GM23338 (cell line): ENCODE measurements at regions not wholly inside any gene's neighbourhood (a gene's known extent, or its start where the extent isn't known, plus 50 kb on each side); places are given as distances from the start of the nearest gene placed in this dataset.

Source experiments
- ATAC-seq: fragments of 200-7000 bp; cut with Tn5 transposase; 3 replicates; pipeline ENCODE4 v1.9.1; 2020
- DNase-seq: peaks from one replicate; pipeline ENCODE4 v3.0.0-alpha.2; 2015; ENCODE audit warnings: low spot score
- H2AFZ ChIP-seq: fragments of 200-600 bp; sonication (generic); 2 replicates; pipeline ENCODE4 v1.8.0; 2016; ENCODE audit warnings: antibody characterized with exemption, mild to moderate bottlenecking, moderate library complexity
- H3F3A ChIP-seq: fragments of 200-600 bp; sonication (generic); replicated peaks from 2 replicates; pipeline ENCODE4 v1.8.0; 2017; ENCODE audit warnings: antibody characterized with exemption, mixed run types, low read depth
- H3K27ac ChIP-seq: fragments of 200-600 bp; sonication (generic); 2 replicates; pipeline ENCODE4 v1.6.1; 2016; ENCODE audit warnings: low read depth
- H3K27me3 ChIP-seq: fragments of 200-600 bp; sonication (generic); 2 replicates; pipeline ENCODE4 v1.8.0; 2016; ENCODE audit warnings: mild to moderate bottlenecking, mixed run types, moderate library complexity; ENCODE audit not compliant: insufficient read depth
- H3K36me3 ChIP-seq: fragments of 200-600 bp; sonication (generic); 2 replicates; pipeline ENCODE4 v1.8.0; 2016; ENCODE audit warnings: mild to moderate bottlenecking; ENCODE audit not compliant: insufficient read depth
- H3K4me1 ChIP-seq: fragments of 200-600 bp; sonication (generic); 2 replicates; pipeline ENCODE4 v1.8.0; 2016; ENCODE audit warnings: mild to moderate bottlenecking, moderate library complexity; ENCODE audit not compliant: insufficient read depth
- H3K4me2 ChIP-seq: fragments of 200-600 bp; sonication (generic); 2 replicates; pipeline ENCODE4 v1.7.1; 2017; ENCODE audit warnings: mixed run types
- H3K4me3 ChIP-seq: fragments of 200-600 bp; sonication (generic); 2 replicates; pipeline ENCODE4 v1.6.1; 2016; ENCODE audit warnings: mixed run types
- H3K79me2 ChIP-seq: fragments of 200-600 bp; sonication (generic); replicated peaks from 2 replicates; pipeline ENCODE4 v1.8.0; 2017; ENCODE audit warnings: mild to moderate bottlenecking; ENCODE audit not compliant: insufficient read depth
- H3K9me2 ChIP-seq: fragments of 200-600 bp; sonication (generic); 2 replicates; pipeline ENCODE4 v1.8.0; 2017; ENCODE audit not compliant: insufficient read depth
- H4K20me1 ChIP-seq: fragments of 200-600 bp; sonication (generic); replicated peaks from 2 replicates; pipeline ENCODE4 v1.8.0; 2017; ENCODE audit warnings: mild to moderate bottlenecking; ENCODE audit not compliant: insufficient read depth
- H3K27ac Mint-ChIP-seq: 2 replicates; pipeline ENCODE4 v1.8.0; 2020; ENCODE audit warnings: inconsistent platforms, mild to moderate bottlenecking, moderate library complexity, mixed read lengths
- H3K27me3 Mint-ChIP-seq: 3 replicates; pipeline ENCODE4 v1.8.0; 2022; ENCODE audit warnings: low read depth, mild to moderate bottlenecking, moderate library complexity, mixed read lengths, inconsistent platforms; ENCODE audit not compliant: insufficient read depth, poor library complexity
- H3K36me3 Mint-ChIP-seq: 3 replicates; pipeline ENCODE4 v1.8.0; 2021; ENCODE audit warnings: low read depth, mild to moderate bottlenecking, inconsistent platforms, moderate library complexity, mixed read lengths
- H3K4me1 Mint-ChIP-seq: 3 replicates; pipeline ENCODE4 v1.8.0; 2020; ENCODE audit warnings: mild to moderate bottlenecking, inconsistent platforms, mixed read lengths
- H3K4me3 Mint-ChIP-seq: 3 replicates; pipeline ENCODE4 v1.8.0; 2021; ENCODE audit warnings: moderate library complexity, mild to moderate bottlenecking, inconsistent platforms, mixed read lengths
- H3K9me3 Mint-ChIP-seq: 3 replicates; pipeline ENCODE4 v1.8.0; 2020; ENCODE audit warnings: moderate library complexity, mild to moderate bottlenecking, inconsistent platforms, mixed read lengths
- CREB1 ChIP-seq: fragments of 250-450 bp; sonication (Bioruptor Pico); IDR thresholded peaks from 2 replicates; pipeline ENCODE4 v1.5.0; 2020; ENCODE audit warnings: low read depth, mild to moderate bottlenecking, moderate library complexity
- JUNB ChIP-seq: IDR thresholded peaks from one replicate; pipeline ENCODE4 v1.6.1; 2016; ENCODE audit warnings: antibody characterized with exemption; ENCODE audit not compliant: unreplicated experiment
- NANOG ChIP-seq: IDR thresholded peaks from 2 replicates; pipeline ENCODE4 v1.6.1; 2016; ENCODE audit warnings: antibody characterized with exemption, borderline replicate concordance
- POLR2AphosphoS5 ChIP-seq: IDR thresholded peaks from 2 replicates; pipeline ENCODE4 v1.6.1; 2016; ENCODE audit warnings: antibody characterized with exemption, low read depth
- ZNF462 ChIP-seq: fragments of 250-450 bp; sonication (Bioruptor Pico); IDR thresholded peaks from 2 replicates; pipeline ENCODE4 v1.5.0; 2020; ENCODE audit warnings: mild to moderate bottlenecking, moderate library complexity

- Mint-ChIP-seq H3K36me3 (no peaks in the 10 kb centered on the region), H3K27me3 (peaks cover 3% of the 10 kb centered on the region)
- H3K4me1 ChIP-seq, result peaks cover 18% of the 10 kb centered on the region
Observed at GRCh38 chr9:7545371-7546165, 254.0 kb downstream of the DMAC1 start.

More at GRCh38 chr9:7545371-7546165, 254.0 kb downstream of the DMAC1 start:
- Histone ChIP-seq H3F3A (no peaks in the 10 kb centered on the region), H4K20me1 (no peaks in the 10 kb centered on the region), H3K27me3 (no peaks in the 10 kb centered on the region), H3K27ac (no peak overlapping the region), H3K4me3 (no peak overlapping the region), H3K79me2 (no peaks in the 10 kb centered on the region), H3K36me3 (no peaks in the 10 kb centered on the region), H2AFZ (no peak overlapping the region), H3K9me2 (peaks cover 16% of the 10 kb centered on the region; the same call in 1 of the 2 replicates), H3K4me2 (no peak overlapping the region)
- Mint-ChIP-seq H3K9me3 (no peaks in the 10 kb centered on the region), H3K27ac (no peak overlapping the region), H3K4me3 (no peak overlapping the region), H3K4me1 (peaks cover 27% of the 10 kb centered on the region)
- no peak for ATAC-seq
- no peak for DNase-seq
- no peak for TF ChIP-seq JUNB
- TF ChIP-seq ZNF462, result no peak
- no peak for TF ChIP-seq NANOG
- TF ChIP-seq CREB1 (CRISPR knock-in tag), result no peak
- TF ChIP-seq POLR2AphosphoS5, result no peak
